NCI-H446 treated with DMSO at 0.1 percent for 48 hours (cell line): ENCODE measurements at regions not wholly inside any gene's neighbourhood (a gene's known extent, or its start where the extent isn't known, plus 50 kb on each side); places are given as distances from the start of the nearest gene placed in this dataset.

Experiments used
- DNase-seq: peaks from one replicate; lab custom pipeline; 2025; lab: John Stamatoyannopoulos, UW

- no peak for DNase-seq
These were observed 335.7 kb upstream of the HSF2 start for GRCh38 chr6:122063761-122064160.

- DNase-seq, result no peak
These were observed 333.3 kb upstream of the HSF2 start for GRCh38 chr6:122066200-122066599.

GRCh38 chr6:122068291-122068769 is 331.1 kb upstream of the HSF2 start:
- no peak for DNase-seq

GRCh38 chr6:122069932-122070331 is 329.5 kb upstream of the HSF2 start:
- no peak for DNase-seq

GRCh38 chr6:122072014-122072647 is 327.3 kb upstream of the HSF2 start:
- DNase-seq, result no peak

GRCh38 chr6:122075084-122075838 is 324.2 kb upstream of the HSF2 start:
- DNase-seq, result no peak

GRCh38 chr6:122075917-122076316 is 323.5 kb upstream of the HSF2 start:
- DNase-seq, result no peak

- no peak for DNase-seq
These were observed 321.8 kb upstream of the HSF2 start for GRCh38 chr6:122077603-122078002.

- no peak for DNase-seq
These were observed 321.0 kb upstream of the HSF2 start for GRCh38 chr6:122078481-122078880.

GRCh38 chr6:122079916-122080315 is 319.5 kb upstream of the HSF2 start:
- no peak for DNase-seq

- DNase-seq, result no peak
These were observed 317.5 kb upstream of the HSF2 start for GRCh38 chr6:122081921-122082320.

GRCh38 chr6:122082370-122082769 is 317.1 kb upstream of the HSF2 start:
- DNase-seq, result no peak

- no peak for DNase-seq
These were observed 307.1 kb upstream of the HSF2 start for GRCh38 chr6:122092366-122092765.

GRCh38 chr6:122098201-122098678 is 301.2 kb upstream of the HSF2 start:
- no peak for DNase-seq

GRCh38 chr6:122102026-122102425 is 297.4 kb upstream of the HSF2 start:
- DNase-seq, result no peak

- no peak for DNase-seq
These were observed 292.1 kb upstream of the HSF2 start for GRCh38 chr6:122107256-122107852.

- DNase-seq, result no peak
These were observed 290.4 kb upstream of the HSF2 start for GRCh38 chr6:122109075-122109474.

- DNase-seq, result no peak
These were observed 284.7 kb upstream of the HSF2 start for GRCh38 chr6:122114717-122115116.

- DNase-seq, result no peak
These were observed 283.2 kb upstream of the HSF2 start for GRCh38 chr6:122116119-122116834.

- no peak for DNase-seq
These were observed 282.4 kb upstream of the HSF2 start for GRCh38 chr6:122116835-122117627.

GRCh38 chr6:122118945-122119506 is 280.4 kb upstream of the HSF2 start:
- DNase-seq, result no peak
